Middle frontal gyrus (tissue), 1 donor: ENCODE measurements at regions not wholly inside any gene's neighbourhood (a gene's known extent, or its start where the extent isn't known, plus 50 kb on each side); places are given as distances from the start of the nearest gene placed in this dataset.

Experiments used
- DNase-seq: peaks from one replicate; pipeline ENCODE4 v3.0.0-alpha.2; 2015; ENCODE audit warnings: low spot score; ENCODE audit errors: extremely low spot score

- DNase-seq = no peak
These were observed 730.8 kb downstream of the C6orf118 start for GRCh38 chr6:164578616-164579015.

- DNase-seq = no peak
These were observed 738.6 kb downstream of the C6orf118 start for GRCh38 chr6:164570801-164571200.

GRCh38 chr6:164569509-164569908 lies 739.9 kb downstream of the C6orf118 start:
- no peak for DNase-seq

- DNase-seq = no peak
These were observed 745.5 kb downstream of the C6orf118 start for GRCh38 chr6:164563924-164564323.

GRCh38 chr6:164561656-164562055 lies 747.7 kb downstream of the C6orf118 start:
- DNase-seq = no peak

GRCh38 chr6:164554700-164555476 lies 754.5 kb downstream of the C6orf118 start:
- peak; percentile 37 for DNase-seq

- DNase-seq = no peak
These were observed 755.2 kb downstream of the C6orf118 start for GRCh38 chr6:164554226-164554625.

GRCh38 chr6:164551706-164552105 lies 757.7 kb downstream of the C6orf118 start:
- DNase-seq = no peak

GRCh38 chr6:164547076-164547475 lies 762.3 kb downstream of the C6orf118 start:
- no peak for DNase-seq

- DNase-seq = no peak
These were observed 763.1 kb downstream of the C6orf118 start for GRCh38 chr6:164546263-164546662.

- DNase-seq = no peak
These were observed 775.2 kb downstream of the C6orf118 start for GRCh38 chr6:164534070-164534766.

GRCh38 chr6:164533045-164533362 lies 776.4 kb downstream of the C6orf118 start:
- DNase-seq = no peak

GRCh38 chr6:164532198-164533044 lies 777.0 kb downstream of the C6orf118 start:
- DNase-seq = no peak

GRCh38 chr6:164531736-164532135 lies 777.7 kb downstream of the C6orf118 start:
- no peak for DNase-seq

- no peak for DNase-seq
These were observed 780.9 kb downstream of the C6orf118 start for GRCh38 chr6:164528539-164528938.

GRCh38 chr6:164523087-164523654 lies 786.2 kb downstream of the C6orf118 start:
- no peak for DNase-seq

GRCh38 chr6:164520916-164521315 lies 788.5 kb downstream of the C6orf118 start:
- DNase-seq = no peak

GRCh38 chr6:164507206-164507940 lies 802.0 kb downstream of the C6orf118 start:
- DNase-seq = no peak

- no peak for DNase-seq
These were observed 804.0 kb downstream of the C6orf118 start for GRCh38 chr6:164505425-164505824.

- no peak for DNase-seq
These were observed 806.6 kb downstream of the C6orf118 start for GRCh38 chr6:164502833-164503232.

- no peak for DNase-seq
These were observed 813.4 kb downstream of the C6orf118 start for GRCh38 chr6:164495882-164496495.
